ENCODE measurements at regions not wholly inside any gene's neighbourhood (a gene's known extent, or its start where the extent isn't known, plus 50 kb on each side); places are given as distances from the start of the nearest gene placed in this dataset.

- no peak for TF ChIP-seq EZH2 (IDR thresholded peaks at IDR 0.05; ENCODE audit: low read depth)
- TF ChIP-seq CTCF (conservative IDR thresholded peaks at IDR 0.05) = no peak
Observed at GRCh38 chr5:66333192-66333591, 189.1 kb downstream of the SREK1 start.

Measured in PC-9 (cell line).